WTC11 (cell line): ENCODE measurements at regions not wholly inside any gene's neighbourhood (a gene's known extent, or its start where the extent isn't known, plus 50 kb on each side); places are given as distances from the start of the nearest gene placed in this dataset.

Experiments used
- ATAC-seq: fragments of 200-7000 bp; cut with Tn5 transposase; 2 replicates; pipeline ENCODE4 v1.10.0; 2021; ENCODE audit warnings: mild to moderate bottlenecking, moderate library complexity
- CTCF ChIA-PET: fragments of 300-600 bp; sonication (Branson Sonifier 250); formaldehyde crosslinking; loops from one replicate; lab custom pipeline; 2021; ENCODE audit warnings: antibody characterized with exemption; lab: Charles Lee
- POLR2A ChIA-PET: fragments of 350-600 bp; sonication (Branson Sonifier 250); formaldehyde crosslinking; loops from one replicate; lab custom pipeline; 2021; ENCODE audit warnings: antibody characterized with exemption; lab: Charles Lee
- DNase-seq: peaks from one replicate; pipeline ENCODE4 v3.0.0; 2021; ENCODE audit warnings: low spot score
- H3K27ac Mint-ChIP-seq: 2 replicates; pipeline ENCODE4 v1.8.0; 2021; ENCODE audit warnings: mixed read lengths
- H3K27me3 Mint-ChIP-seq: 2 replicates; pipeline ENCODE4 v1.8.0; 2021; ENCODE audit warnings: low read depth, mild to moderate bottlenecking, moderate library complexity, mixed read lengths
- H3K36me3 Mint-ChIP-seq: 2 replicates; pipeline ENCODE4 v1.8.0; 2021; ENCODE audit warnings: mixed read lengths
- H3K4me1 Mint-ChIP-seq: 2 replicates; pipeline ENCODE4 v1.8.0; 2022; ENCODE audit warnings: mixed read lengths
- H3K4me3 Mint-ChIP-seq: 2 replicates; pipeline ENCODE4 v1.8.0; 2021; ENCODE audit warnings: mild to moderate bottlenecking, moderate library complexity, mixed read lengths
- H3K9me3 Mint-ChIP-seq: 2 replicates; pipeline ENCODE4 v1.8.0; 2021; ENCODE audit warnings: mixed read lengths
- AR ChIP-seq: fragments of 250-450 bp; sonication (Bioruptor Pico); IDR thresholded peaks from 2 replicates; pipeline ENCODE4 v1.9.0; 2021; ENCODE audit warnings: mild to moderate bottlenecking
- CBFB ChIP-seq: sonication (generic); formaldehyde crosslinking; IDR thresholded peaks from 2 replicates; pipeline ENCODE4 v1.8.1; 2022; ENCODE audit warnings: mild to moderate bottlenecking, low read depth, missing genetic modification reagents
- CDX4 ChIP-seq: fragments of 250-450 bp; sonication (Bioruptor Pico); IDR thresholded peaks from 2 replicates; pipeline ENCODE4 v1.9.0; 2021; ENCODE audit warnings: moderate library complexity, mild to moderate bottlenecking, inconsistent platforms, borderline replicate concordance
- ESRRA ChIP-seq: sonication (generic); formaldehyde crosslinking; IDR thresholded peaks from 2 replicates; pipeline ENCODE4 v1.8.1; 2022; ENCODE audit warnings: mild to moderate bottlenecking, missing genetic modification reagents, borderline replicate concordance
- FOXJ3 ChIP-seq: sonication (generic); formaldehyde crosslinking; IDR thresholded peaks from 2 replicates; pipeline ENCODE4 v1.9.0; 2021; ENCODE audit warnings: missing genetic modification reagents, mild to moderate bottlenecking, borderline replicate concordance
- GTF2I ChIP-seq: fragments of 250-450 bp; sonication (Bioruptor Pico); conservative IDR thresholded peaks from 2 replicates; pipeline ENCODE4 v1.4.0; 2021; ENCODE audit warnings: mild to moderate bottlenecking
- IRF2 ChIP-seq: sonication (generic); formaldehyde crosslinking; IDR thresholded peaks from 2 replicates; pipeline ENCODE4 v1.8.0; 2022; ENCODE audit warnings: low read depth, missing genetic modification reagents, borderline replicate concordance
- JAZF1 ChIP-seq: fragments of 250-450 bp; sonication (Bioruptor Pico); IDR thresholded peaks from 2 replicates; pipeline ENCODE4 v1.9.0; 2021; ENCODE audit warnings: moderate library complexity, mild to moderate bottlenecking, inconsistent platforms
- MYBL2 ChIP-seq: sonication (generic); formaldehyde crosslinking; IDR thresholded peaks from 2 replicates; pipeline ENCODE4 v1.8.1; 2023; ENCODE audit warnings: mild to moderate bottlenecking, moderate library complexity, missing genetic modification reagents
- NFYB ChIP-seq: sonication (generic); formaldehyde crosslinking; conservative IDR thresholded peaks from 2 replicates; pipeline ENCODE4 v1.8.0; 2022; ENCODE audit warnings: low read depth, missing genetic modification reagents
- NR3C1 ChIP-seq: sonication (generic); formaldehyde crosslinking; conservative IDR thresholded peaks from 2 replicates; pipeline ENCODE4 v1.8.1; 2023; ENCODE audit warnings: low read depth, mild to moderate bottlenecking, missing genetic modification reagents
- PRRX2 ChIP-seq: fragments of 250-450 bp; sonication (Bioruptor Pico); IDR thresholded peaks from 2 replicates; pipeline ENCODE4 v1.8.0; 2021; ENCODE audit warnings: mild to moderate bottlenecking
- SMAD3 ChIP-seq: sonication (generic); formaldehyde crosslinking; IDR thresholded peaks from 2 replicates; pipeline ENCODE4 v1.8.0; 2022; ENCODE audit warnings: missing genetic modification reagents, mild to moderate bottlenecking, borderline replicate concordance
- SMAD4 ChIP-seq: sonication (generic); formaldehyde crosslinking; IDR thresholded peaks from 2 replicates; pipeline ENCODE4 v1.8.0; 2022; ENCODE audit warnings: mild to moderate bottlenecking, missing genetic modification reagents
- SP1 ChIP-seq: sonication (generic); formaldehyde crosslinking; conservative IDR thresholded peaks from 2 replicates; pipeline ENCODE4 v1.8.1; 2022; ENCODE audit warnings: missing genetic modification reagents
- TEAD1 ChIP-seq: sonication (generic); formaldehyde crosslinking; IDR thresholded peaks from 2 replicates; pipeline ENCODE4 v1.8.0; 2022; ENCODE audit warnings: mild to moderate bottlenecking, missing genetic modification reagents
- USF2 ChIP-seq: sonication (generic); formaldehyde crosslinking; IDR thresholded peaks from 2 replicates; pipeline ENCODE4 v1.8.1; 2023; ENCODE audit warnings: mild to moderate bottlenecking, missing genetic modification reagents, moderate library complexity
- ZNF263 ChIP-seq: sonication (generic); formaldehyde crosslinking; IDR thresholded peaks from 2 replicates; pipeline ENCODE4 v1.8.1; 2022; ENCODE audit warnings: low read depth, mild to moderate bottlenecking, moderate library complexity, missing genetic modification reagents
- ZNF416 ChIP-seq: fragments of 250-450 bp; sonication (Bioruptor Pico); IDR thresholded peaks from 2 replicates; pipeline ENCODE4 v1.9.0; 2021; ENCODE audit warnings: mild to moderate bottlenecking, inconsistent platforms
- TF ChIP-seq, protein P1 (sequence below): sonication (generic); formaldehyde crosslinking; IDR thresholded peaks from 2 replicates; pipeline ENCODE4 v1.8.1; 2022; ENCODE audit warnings: mild to moderate bottlenecking, moderate library complexity, missing genetic modification reagents
- TF ChIP-seq, protein P2 (sequence below): sonication (generic); formaldehyde crosslinking; IDR thresholded peaks from 2 replicates; pipeline ENCODE4 v1.8.1; 2023; ENCODE audit warnings: mild to moderate bottlenecking, missing genetic modification reagents, moderate library complexity
- TF ChIP-seq, protein P3 (sequence below): sonication (generic); formaldehyde crosslinking; IDR thresholded peaks from 2 replicates; pipeline ENCODE4 v1.8.0; 2022; ENCODE audit warnings: mild to moderate bottlenecking, missing genetic modification reagents

DNA sequence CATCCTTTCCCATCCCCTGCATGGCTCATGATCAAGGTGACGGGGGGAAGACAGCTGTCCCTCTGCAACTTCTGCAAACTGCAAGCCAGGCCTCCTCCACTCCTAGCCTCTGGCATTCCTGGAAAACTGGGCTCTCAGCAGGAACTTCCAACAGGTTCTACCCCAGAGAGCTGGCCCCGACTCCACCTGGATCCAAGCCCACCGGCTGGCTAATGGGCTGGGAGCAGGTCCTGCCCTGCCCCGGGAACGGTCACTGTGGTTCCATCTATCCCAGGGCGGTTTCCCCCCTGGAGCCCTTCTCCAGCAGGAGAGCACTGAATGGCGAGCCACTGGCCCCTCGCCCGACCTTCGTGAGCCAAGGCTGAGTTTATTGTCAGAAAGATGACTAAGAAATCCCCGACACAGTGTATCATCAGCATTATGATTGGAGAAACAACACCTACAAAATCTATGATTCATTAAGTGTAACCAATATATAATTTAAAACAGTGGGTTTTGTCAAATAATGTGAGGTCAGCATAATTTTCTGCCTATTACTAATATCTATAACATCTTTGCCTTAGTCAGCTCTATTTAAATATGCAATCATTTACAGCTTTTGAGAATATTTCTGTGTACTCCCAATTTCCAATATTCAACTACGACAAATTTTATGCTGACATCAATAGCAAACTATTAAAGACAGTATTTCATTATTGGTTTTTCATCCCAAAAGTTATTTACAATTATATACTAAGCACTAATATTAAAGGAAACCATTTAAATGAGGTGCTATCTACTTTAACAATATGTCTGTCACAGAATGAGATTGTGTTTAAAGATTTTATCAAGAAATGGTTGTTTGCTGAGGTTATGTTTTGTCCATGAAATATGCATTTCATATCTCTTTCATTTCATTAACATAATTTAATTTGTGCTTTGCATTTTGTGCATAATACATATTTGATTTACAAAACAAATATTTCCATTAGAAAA is 133.0 kb downstream of the URI1 start:
- DNase-seq (no peak), ATAC-seq (no peak)
- ChIA-PET CTCF (interaction anchor here (1.0 to 2.1 kb wide), 2 partner anchors 11 to 424 kb away, joined by 3 to 7 read pairs; no protein-coding TSS in a partner anchor), POLR2A (no interaction called here)
- TF ChIP-seq CDX4 (no peak), CBFB (CRISPR knock-in tag) (no peak), JAZF1 (CRISPR knock-in tag) (no peak), ESRRA (CRISPR knock-in tag) (no peak), IRF2 (CRISPR knock-in tag) (no peak), NFYB (CRISPR knock-in tag) (no peak), AR (CRISPR knock-in tag) (no peak), USF2 (CRISPR knock-in tag) (no peak), ZNF263 (CRISPR knock-in tag) (no peak), MYBL2 (CRISPR knock-in tag) (no peak), GTF2I (CRISPR knock-in tag) (no peak)
- no peaks in the 10 kb centered on the region for H3K27me3 Mint-ChIP-seq
- no peak overlapping the region for H3K4me3 Mint-ChIP-seq
- H3K4me1 Mint-ChIP-seq, result peaks cover 5% of the 10 kb centered on the region
- H3K9me3 Mint-ChIP-seq, result no peaks in the 10 kb centered on the region
- no peaks in the 10 kb centered on the region for H3K36me3 Mint-ChIP-seq
- no peak overlapping the region for H3K27ac Mint-ChIP-seq

- H3K4me1 Mint-ChIP-seq, result peaks cover 3% of the 10 kb centered on the region
- peak; percentile 73 for ATAC-seq
- H3K36me3 Mint-ChIP-seq, result no peaks in the 10 kb centered on the region
- DNase-seq, result no peak
- H3K27ac Mint-ChIP-seq, result no peak overlapping the region
- H3K4me3 Mint-ChIP-seq, result no peak overlapping the region
- CTCF ChIA-PET, result interaction anchor here (0.6 to 1.4 kb wide), 6 partner anchors 10 to 417 kb away, joined by 3 to 8 read pairs (median 3); no protein-coding TSS in a partner anchor
- H3K9me3 Mint-ChIP-seq, result peaks cover 4% of the 10 kb centered on the region
- no peaks in the 10 kb centered on the region for H3K27me3 Mint-ChIP-seq
- POLR2A ChIA-PET, result no interaction called here
- TF ChIP-seq, protein P1, sequence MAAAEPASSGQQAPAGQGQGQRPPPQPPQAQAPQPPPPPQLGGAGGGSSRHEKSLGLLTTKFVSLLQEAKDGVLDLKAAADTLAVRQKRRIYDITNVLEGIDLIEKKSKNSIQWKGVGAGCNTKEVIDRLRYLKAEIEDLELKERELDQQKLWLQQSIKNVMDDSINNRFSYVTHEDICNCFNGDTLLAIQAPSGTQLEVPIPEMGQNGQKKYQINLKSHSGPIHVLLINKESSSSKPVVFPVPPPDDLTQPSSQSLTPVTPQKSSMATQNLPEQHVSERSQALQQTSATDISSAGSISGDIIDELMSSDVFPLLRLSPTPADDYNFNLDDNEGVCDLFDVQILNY (CRISPR knock-in tag), result no peak
- TF ChIP-seq TEAD1 (CRISPR knock-in tag) (no peak), FOXJ3 (CRISPR knock-in tag) (no peak), NR3C1 (no peak), PRRX2 (CRISPR knock-in tag) (no peak), AR (CRISPR knock-in tag) (no peak), ZNF416 (CRISPR knock-in tag) (no peak), SP1 (CRISPR knock-in tag) (no peak), SMAD4 (CRISPR knock-in tag) (no peak), CDX4 (no peak), SMAD3 (CRISPR knock-in tag) (no peak)
- TF ChIP-seq, protein P2, sequence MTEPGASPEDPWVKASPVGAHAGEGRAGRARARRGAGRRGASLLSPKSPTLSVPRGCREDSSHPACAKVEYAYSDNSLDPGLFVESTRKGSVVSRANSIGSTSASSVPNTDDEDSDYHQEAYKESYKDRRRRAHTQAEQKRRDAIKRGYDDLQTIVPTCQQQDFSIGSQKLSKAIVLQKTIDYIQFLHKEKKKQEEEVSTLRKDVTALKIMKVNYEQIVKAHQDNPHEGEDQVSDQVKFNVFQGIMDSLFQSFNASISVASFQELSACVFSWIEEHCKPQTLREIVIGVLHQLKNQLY (CRISPR knock-in tag), result no peak
- TF ChIP-seq, protein P3, sequence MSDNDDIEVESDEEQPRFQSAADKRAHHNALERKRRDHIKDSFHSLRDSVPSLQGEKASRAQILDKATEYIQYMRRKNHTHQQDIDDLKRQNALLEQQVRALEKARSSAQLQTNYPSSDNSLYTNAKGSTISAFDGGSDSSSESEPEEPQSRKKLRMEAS (CRISPR knock-in tag), result no peak
Observed at GRCh38 chr19:30076101-30076551, 134.1 kb downstream of the URI1 start.
